ENCODE measurements at regions not wholly inside any gene's neighbourhood (a gene's known extent, or its start where the extent isn't known, plus 50 kb on each side); places are given as distances from the start of the nearest gene placed in this dataset.

GRCh38 chr4:156609421-156609820, 362.2 kb downstream of the PDGFC start:
- in situ Hi-C loops (cut with HindIII; ENCODE audit: low pct_unique_long_range_greater_than_20kb, low sequenced_read_pairs), result no loop called here
- peak; percentile 21 for DNase-seq (ENCODE audit: low read depth, low spot score)

- in situ Hi-C loops (cut with HindIII; ENCODE audit: low pct_unique_long_range_greater_than_20kb, low sequenced_read_pairs), result no loop called here
- no peak for DNase-seq (ENCODE audit: low read depth, low spot score)
Observed at GRCh38 chr4:156608651-156609050, 362.9 kb downstream of the PDGFC start.

- in situ Hi-C loops (cut with HindIII; ENCODE audit: low pct_unique_long_range_greater_than_20kb, low sequenced_read_pairs), result no loop called here
- DNase-seq (ENCODE audit: low read depth, low spot score), result no peak
Observed at GRCh38 chr4:156607478-156607857, 364.1 kb downstream of the PDGFC start.

- in situ Hi-C loops (cut with HindIII; ENCODE audit: low pct_unique_long_range_greater_than_20kb, low sequenced_read_pairs), result no loop called here
- no peak for DNase-seq (ENCODE audit: low read depth, low spot score)
Observed at GRCh38 chr4:156606554-156607477, 364.8 kb downstream of the PDGFC start.

- in situ Hi-C loops (cut with HindIII; ENCODE audit: low pct_unique_long_range_greater_than_20kb, low sequenced_read_pairs), result no loop called here
- DNase-seq (ENCODE audit: low read depth, low spot score), result no peak
Observed at GRCh38 chr4:156598138-156598681, 373.4 kb downstream of the PDGFC start.

- in situ Hi-C loops (cut with HindIII; ENCODE audit: low pct_unique_long_range_greater_than_20kb, low sequenced_read_pairs), result no loop called here
- DNase-seq (ENCODE audit: low read depth, low spot score), result no peak
Observed at GRCh38 chr4:156596706-156597329, 374.8 kb downstream of the PDGFC start.

GRCh38 chr4:156596026-156596425, 375.6 kb downstream of the PDGFC start:
- in situ Hi-C loops (cut with HindIII; ENCODE audit: low pct_unique_long_range_greater_than_20kb, low sequenced_read_pairs), result no loop called here
- DNase-seq (ENCODE audit: low read depth, low spot score), result no peak

GRCh38 chr4:156595041-156595440, 376.6 kb downstream of the PDGFC start:
- no peak for DNase-seq (ENCODE audit: low read depth, low spot score)
- in situ Hi-C loops (cut with HindIII; ENCODE audit: low pct_unique_long_range_greater_than_20kb, low sequenced_read_pairs), result no loop called here

GRCh38 chr4:156594624-156595023, 377.0 kb downstream of the PDGFC start:
- DNase-seq (ENCODE audit: low read depth, low spot score), result peak; percentile 6
- in situ Hi-C loops (cut with HindIII; ENCODE audit: low pct_unique_long_range_greater_than_20kb, low sequenced_read_pairs), result no loop called here

GRCh38 chr4:156593464-156593863, 378.1 kb downstream of the PDGFC start:
- in situ Hi-C loops (cut with HindIII; ENCODE audit: low pct_unique_long_range_greater_than_20kb, low sequenced_read_pairs), result no loop called here
- no peak for DNase-seq (ENCODE audit: low read depth, low spot score)

- in situ Hi-C loops (cut with HindIII; ENCODE audit: low pct_unique_long_range_greater_than_20kb, low sequenced_read_pairs), result no loop called here
Observed at GRCh38 chr4:156591679-156592078, 379.9 kb downstream of the PDGFC start.

GRCh38 chr4:156584100-156584499, 387.5 kb downstream of the PDGFC start:
- in situ Hi-C loops (cut with HindIII; ENCODE audit: low pct_unique_long_range_greater_than_20kb, low sequenced_read_pairs), result no loop called here
- peak; percentile 10 for DNase-seq (ENCODE audit: low read depth, low spot score)

More at GRCh38 chr4:156591679-156592078, 379.9 kb downstream of the PDGFC start:
- no peak for DNase-seq (ENCODE audit: low read depth, low spot score)

GRCh38 chr4:156583265-156583664, 388.3 kb downstream of the PDGFC start:
- DNase-seq (ENCODE audit: low read depth, low spot score), result no peak
- in situ Hi-C loops (cut with HindIII; ENCODE audit: low pct_unique_long_range_greater_than_20kb, low sequenced_read_pairs), result no loop called here

- DNase-seq (ENCODE audit: low read depth, low spot score), result peak; percentile 11
- in situ Hi-C loops (cut with HindIII; ENCODE audit: low pct_unique_long_range_greater_than_20kb, low sequenced_read_pairs), result no loop called here
Observed at GRCh38 chr4:156581282-156582063, 390.1 kb downstream of the PDGFC start.

- DNase-seq (ENCODE audit: low read depth, low spot score), result no peak
Observed at GRCh38 chr4:156578713-156579112, 392.9 kb downstream of the PDGFC start.

GRCh38 chr4:156578005-156578404, 393.6 kb downstream of the PDGFC start:
- no peak for DNase-seq (ENCODE audit: low read depth, low spot score)
- in situ Hi-C loops (cut with HindIII; ENCODE audit: low pct_unique_long_range_greater_than_20kb, low sequenced_read_pairs), result no loop called here

More at GRCh38 chr4:156578713-156579112, 392.9 kb downstream of the PDGFC start:
- in situ Hi-C loops (cut with HindIII; ENCODE audit: low pct_unique_long_range_greater_than_20kb, low sequenced_read_pairs), result no loop called here

- no peak for DNase-seq (ENCODE audit: low read depth, low spot score)
- in situ Hi-C loops (cut with HindIII; ENCODE audit: low pct_unique_long_range_greater_than_20kb, low sequenced_read_pairs), result no loop called here
Observed at GRCh38 chr4:156576946-156577345, 394.7 kb downstream of the PDGFC start.
